ENCODE measurements at regions not wholly inside any gene's neighbourhood (a gene's known extent, or its start where the extent isn't known, plus 50 kb on each side); places are given as distances from the start of the nearest gene placed in this dataset.

DNA sequence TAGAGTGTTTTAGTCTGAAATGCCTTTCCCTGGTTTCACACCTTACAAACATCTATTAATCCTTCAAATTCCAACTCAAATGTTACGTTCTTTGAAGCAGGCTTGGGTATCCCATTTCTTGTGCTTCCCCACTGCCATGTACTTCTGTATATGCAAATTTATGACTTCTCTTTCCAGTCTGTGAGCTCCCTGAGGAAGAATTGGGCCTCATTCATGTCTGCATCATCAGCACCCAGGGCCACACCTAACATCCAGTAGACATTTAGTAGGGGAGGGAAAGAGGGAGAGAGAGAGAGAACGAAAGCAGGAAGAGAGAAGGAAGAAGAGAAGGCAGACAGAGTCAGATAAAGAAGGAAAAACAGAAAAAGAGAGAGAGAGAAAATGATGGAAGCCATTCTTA, 53.3 kb upstream of the KY start:
- Histone ChIP-seq H3F3A (ENCODE audit: insufficient read depth, low read depth) (no peaks in the 10 kb centered on the region), H3K79me2 (ENCODE audit: low read depth) (no peaks in the 10 kb centered on the region), H3K27me3 (ENCODE audit: insufficient read depth, low read depth) (peaks cover 7% of the 10 kb centered on the region; the same call in 1 of the 2 replicates), H4K20me1 (ENCODE audit: insufficient read depth) (no peaks in the 10 kb centered on the region), H3K4me2 (no peak overlapping the region), H3K4me1 (replicated peaks; ENCODE audit: insufficient read depth) (no peaks in the 10 kb centered on the region), H3K36me3 (ENCODE audit: low read depth) (no peaks in the 10 kb centered on the region), H3K27ac (no peak overlapping the region), H3K9me2 (ENCODE audit: insufficient read depth) (no peaks in the 10 kb centered on the region), H3K9me3 (ENCODE audit: insufficient read depth, low read depth) (no peaks in the 10 kb centered on the region), H2AFZ (no peak overlapping the region), H3K4me3 (no peak overlapping the region)
- BruUV-seq (replicated peaks), result no TSS peak
- POLR2A ChIA-PET (ENCODE audit: unreplicated experiment), result no interaction called here
- DNase-seq, result no peak
- CTCF ChIA-PET, result no interaction called here
- no peak for TF ChIP-seq EZH2 (IDR thresholded peaks at IDR 0.05; ENCODE audit: low read depth)
- TF ChIP-seq, protein P1, sequence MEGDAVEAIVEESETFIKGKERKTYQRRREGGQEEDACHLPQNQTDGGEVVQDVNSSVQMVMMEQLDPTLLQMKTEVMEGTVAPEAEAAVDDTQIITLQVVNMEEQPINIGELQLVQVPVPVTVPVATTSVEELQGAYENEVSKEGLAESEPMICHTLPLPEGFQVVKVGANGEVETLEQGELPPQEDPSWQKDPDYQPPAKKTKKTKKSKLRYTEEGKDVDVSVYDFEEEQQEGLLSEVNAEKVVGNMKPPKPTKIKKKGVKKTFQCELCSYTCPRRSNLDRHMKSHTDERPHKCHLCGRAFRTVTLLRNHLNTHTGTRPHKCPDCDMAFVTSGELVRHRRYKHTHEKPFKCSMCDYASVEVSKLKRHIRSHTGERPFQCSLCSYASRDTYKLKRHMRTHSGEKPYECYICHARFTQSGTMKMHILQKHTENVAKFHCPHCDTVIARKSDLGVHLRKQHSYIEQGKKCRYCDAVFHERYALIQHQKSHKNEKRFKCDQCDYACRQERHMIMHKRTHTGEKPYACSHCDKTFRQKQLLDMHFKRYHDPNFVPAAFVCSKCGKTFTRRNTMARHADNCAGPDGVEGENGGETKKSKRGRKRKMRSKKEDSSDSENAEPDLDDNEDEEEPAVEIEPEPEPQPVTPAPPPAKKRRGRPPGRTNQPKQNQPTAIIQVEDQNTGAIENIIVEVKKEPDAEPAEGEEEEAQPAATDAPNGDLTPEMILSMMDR (conservative IDR thresholded peaks at IDR 0.05), result no peak
- intact Hi-C loops (cut with micrococcal nuclease; ENCODE audit: unreplicated experiment), result no loop called here

DNA sequence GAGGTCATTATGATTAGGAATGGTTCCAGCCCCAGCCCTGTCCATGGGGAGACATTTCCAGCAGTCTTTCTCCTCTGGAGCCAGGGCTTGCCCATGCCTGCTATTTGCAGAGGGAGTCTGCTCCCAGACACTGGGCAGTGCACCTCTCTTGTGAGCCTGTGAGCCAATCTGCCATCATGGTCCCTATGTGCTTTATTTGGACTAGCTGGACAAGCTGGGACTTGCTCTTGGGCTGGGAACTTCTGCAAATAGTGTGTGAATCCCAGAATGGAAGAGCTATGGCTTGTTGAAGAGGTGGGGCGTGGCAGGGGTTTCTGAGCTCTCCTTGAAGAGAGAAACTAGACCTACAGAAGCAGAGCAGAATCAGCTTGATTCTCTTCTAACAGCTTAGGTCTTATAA, 53.7 kb upstream of the KY start:
- Histone ChIP-seq H3K4me2 (no peak overlapping the region), H2AFZ (no peak overlapping the region), H4K20me1 (ENCODE audit: insufficient read depth) (no peaks in the 10 kb centered on the region), H3K27ac (no peak overlapping the region), H3K4me3 (no peak overlapping the region), H3K27me3 (ENCODE audit: insufficient read depth, low read depth) (0 out of 2 replicates have a peak, but pooled peaks cover 4% of the 10 kb centered on the region), H3K4me1 (replicated peaks; ENCODE audit: insufficient read depth) (no peaks in the 10 kb centered on the region), H3K79me2 (ENCODE audit: low read depth) (no peaks in the 10 kb centered on the region), H3F3A (ENCODE audit: insufficient read depth, low read depth) (no peaks in the 10 kb centered on the region), H3K9me2 (ENCODE audit: insufficient read depth) (no peaks in the 10 kb centered on the region), H3K36me3 (ENCODE audit: low read depth) (no peaks in the 10 kb centered on the region), H3K9me3 (ENCODE audit: insufficient read depth, low read depth) (no peaks in the 10 kb centered on the region)
- intact Hi-C loops (cut with micrococcal nuclease; ENCODE audit: unreplicated experiment), result no loop called here
- TF ChIP-seq EZH2 (IDR thresholded peaks at IDR 0.05; ENCODE audit: low read depth), result no peak
- TF ChIP-seq, protein P1 (conservative IDR thresholded peaks at IDR 0.05), result no peak
- no TSS peak for BruUV-seq (replicated peaks)
- CTCF ChIA-PET, result no interaction called here
- POLR2A ChIA-PET (ENCODE audit: unreplicated experiment), result no interaction called here
- DNase-seq, result no peak

DNA sequence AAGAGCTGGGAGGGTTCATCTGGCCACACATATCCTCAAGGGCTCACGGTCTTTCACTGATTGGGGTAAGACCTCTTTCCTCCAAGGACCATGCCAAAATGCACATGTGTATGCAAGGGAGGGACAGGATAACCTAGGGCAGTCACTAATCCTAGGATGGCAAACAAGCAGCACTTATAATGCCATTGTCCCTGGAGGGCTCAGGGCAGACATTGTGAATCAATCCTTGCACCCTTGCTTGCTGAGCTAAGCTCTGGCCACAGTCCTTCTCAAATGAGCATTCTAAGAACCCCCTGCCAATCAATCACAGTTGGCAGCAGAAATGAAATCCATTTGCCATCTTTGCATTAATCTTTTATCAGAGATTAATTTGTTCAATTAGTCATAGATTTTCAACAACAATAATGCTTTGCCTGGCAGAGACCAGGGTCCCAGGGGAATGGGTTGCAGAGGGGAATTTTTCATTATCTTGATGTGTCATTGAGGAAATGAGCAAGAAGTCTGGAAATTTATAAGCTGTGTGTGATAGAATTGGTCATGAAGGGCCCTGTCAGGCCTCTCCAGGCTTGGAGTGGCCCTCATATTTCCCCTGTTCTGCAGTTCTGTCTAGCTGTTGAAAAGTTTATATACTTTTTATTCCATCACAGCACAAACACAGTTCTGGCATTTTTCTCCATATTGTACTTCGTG, 57.2 kb upstream of the KY start:
- Histone ChIP-seq H3K9me2 (ENCODE audit: insufficient read depth) (no peaks in the 10 kb centered on the region), H4K20me1 (ENCODE audit: insufficient read depth) (no peaks in the 10 kb centered on the region), H3K27ac (no peak overlapping the region), H2AFZ (no peak overlapping the region), H3K4me3 (no peak overlapping the region), H3K36me3 (ENCODE audit: low read depth) (no peaks in the 10 kb centered on the region), H3K4me2 (no peak overlapping the region), H3K79me2 (ENCODE audit: low read depth) (no peaks in the 10 kb centered on the region), H3F3A (ENCODE audit: insufficient read depth, low read depth) (no peaks in the 10 kb centered on the region), H3K9me3 (ENCODE audit: insufficient read depth, low read depth) (no peaks in the 10 kb centered on the region), H3K4me1 (replicated peaks; ENCODE audit: insufficient read depth) (no peaks in the 10 kb centered on the region), H3K27me3 (ENCODE audit: insufficient read depth, low read depth) (no peaks in the 10 kb centered on the region)
- ChIA-PET POLR2A (ENCODE audit: unreplicated experiment) (no interaction called here), CTCF (no interaction called here)
- BruUV-seq (replicated peaks), result no TSS peak
- DNase-seq, result no peak
- intact Hi-C loops (cut with micrococcal nuclease; ENCODE audit: unreplicated experiment), result no loop called here
- TF ChIP-seq, protein P1 (conservative IDR thresholded peaks at IDR 0.05), result no peak
- no peak for TF ChIP-seq EZH2 (IDR thresholded peaks at IDR 0.05; ENCODE audit: low read depth)
